ENCODE measurements at regions not wholly inside any gene's neighbourhood (a gene's known extent, or its start where the extent isn't known, plus 50 kb on each side); places are given as distances from the start of the nearest gene placed in this dataset.
A peak's percentile ranks its signal among the peaks of the same experiment; 100 is the strongest.

- TF ChIP-seq ZFX (IDR thresholded peaks at IDR 0.05; ENCODE audit: borderline replicate concordance) (no peak), CTCF (IDR thresholded peaks at IDR 0.05) (peak; percentile 69)
These were observed 331.8 kb downstream of the HACE1 start for GRCh38 chr6:104527761-104528415.

GRCh38 chr6:104527311-104527710 lies 332.4 kb downstream of the HACE1 start:
- H3K27ac ChIP-seq, result no peak overlapping the region

More at GRCh38 chr6:104527761-104528415, 331.8 kb downstream of the HACE1 start:
- no peak overlapping the region for H3K27ac ChIP-seq

GRCh38 chr6:104526376-104526775 lies 333.3 kb downstream of the HACE1 start:
- TF ChIP-seq CTCF (IDR thresholded peaks at IDR 0.05) (no peak), ZFX (IDR thresholded peaks at IDR 0.05; ENCODE audit: borderline replicate concordance) (no peak)
- no peak overlapping the region for H3K27ac ChIP-seq

More at GRCh38 chr6:104527311-104527710, 332.4 kb downstream of the HACE1 start:
- TF ChIP-seq ZFX (IDR thresholded peaks at IDR 0.05; ENCODE audit: borderline replicate concordance), result no peak
- TF ChIP-seq CTCF (IDR thresholded peaks at IDR 0.05), result no peak

DNA sequence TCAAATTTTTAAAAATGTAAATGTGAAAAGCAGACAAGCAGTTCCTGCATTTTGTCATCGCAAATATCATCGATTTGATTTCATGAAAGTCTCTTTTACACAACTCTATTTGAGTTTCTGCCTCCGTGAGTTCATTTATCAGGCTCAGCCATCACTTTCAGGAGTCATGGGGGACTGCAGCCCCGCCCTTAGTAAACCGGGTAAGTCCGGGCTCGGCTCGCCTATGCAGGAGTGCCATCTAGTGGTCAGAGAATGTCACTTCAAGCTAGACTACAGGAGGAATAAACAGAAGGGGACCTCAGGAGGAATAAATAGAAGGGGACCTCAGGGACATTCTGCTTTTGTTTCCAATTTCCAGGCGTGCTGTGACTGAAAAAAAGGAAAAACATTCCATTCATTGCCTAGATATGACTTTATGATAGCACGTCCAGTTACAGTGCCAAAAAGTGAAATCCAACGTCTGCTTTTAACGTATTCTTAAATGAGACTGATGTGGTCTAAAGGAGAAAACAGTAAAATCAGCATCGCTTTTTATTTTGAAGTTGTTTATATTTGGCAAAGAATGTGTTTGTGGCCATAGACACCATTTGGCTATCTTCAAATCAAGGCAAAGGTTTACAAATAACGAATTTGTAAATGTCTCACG lies 333.9 kb downstream of the HACE1 start:
- no peak overlapping the region for H3K27ac ChIP-seq
- TF ChIP-seq CTCF (IDR thresholded peaks at IDR 0.05) (peak; percentile 94), ZFX (IDR thresholded peaks at IDR 0.05; ENCODE audit: borderline replicate concordance) (no peak)

DNA sequence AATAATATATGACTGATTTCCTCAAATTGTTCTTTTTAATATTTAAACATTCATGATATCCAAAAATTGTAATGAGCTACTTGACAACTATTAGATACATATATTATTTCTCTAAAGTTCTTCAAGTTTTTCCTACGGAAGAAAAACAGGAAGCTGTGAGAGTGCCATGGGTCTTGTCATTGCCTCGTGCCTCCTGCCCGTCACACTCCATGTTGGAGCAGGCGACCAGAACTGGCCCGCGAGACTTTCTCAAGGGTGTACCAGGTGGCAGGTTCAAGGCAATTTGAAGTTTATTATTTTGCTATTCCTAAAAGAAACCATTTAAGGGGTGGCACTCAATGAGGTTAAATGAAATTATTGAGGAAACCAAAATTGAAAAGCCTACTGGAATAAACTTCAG lies 337.2 kb downstream of the HACE1 start:
- no peak overlapping the region for H3K27ac ChIP-seq
- TF ChIP-seq ZFX (IDR thresholded peaks at IDR 0.05; ENCODE audit: borderline replicate concordance), result no peak
- no peak for TF ChIP-seq CTCF (IDR thresholded peaks at IDR 0.05)

GRCh38 chr6:104521176-104521575 lies 338.5 kb downstream of the HACE1 start:
- TF ChIP-seq CTCF (IDR thresholded peaks at IDR 0.05) (no peak), ZFX (IDR thresholded peaks at IDR 0.05; ENCODE audit: borderline replicate concordance) (no peak)
- no peak overlapping the region for H3K27ac ChIP-seq

GRCh38 chr6:104519566-104519965 lies 340.2 kb downstream of the HACE1 start:
- H3K27ac ChIP-seq, result no peak overlapping the region
- TF ChIP-seq ZFX (IDR thresholded peaks at IDR 0.05; ENCODE audit: borderline replicate concordance), result no peak
- TF ChIP-seq CTCF (IDR thresholded peaks at IDR 0.05), result no peak

All from 22Rv1 (cell line).